A549 (cell line): ENCODE measurements at regions not wholly inside any gene's neighbourhood (a gene's known extent, or its start where the extent isn't known, plus 50 kb on each side); places are given as distances from the start of the nearest gene placed in this dataset.

ENCODE experiments used
- CEBPB ChIP-seq, 2 experiments: fragments of >200 bp in 1 of 2; sonication (Bioruptor Twin) in 1 of 2; formaldehyde crosslinking in 1 of 2; IDR thresholded peaks; 2 replicates each; pipeline ENCODE4 v1.6.1; 2012 to 2016
- CTCF ChIP-seq: fragments of >200 bp; sonication (Bioruptor Twin); formaldehyde crosslinking; IDR thresholded peaks from 3 replicates; pipeline ENCODE4 v1.5.1; 2016
- EHMT2 ChIP-seq: fragments of 200-600 bp; sonication (generic); IDR thresholded peaks from 2 replicates; pipeline ENCODE4 v1.6.1; 2016; ENCODE audit warnings: antibody characterized with exemption, low read depth, mild to moderate bottlenecking, moderate library complexity
- HEYL ChIP-seq: fragments of 250-450 bp; sonication (Bioruptor Pico); IDR thresholded peaks from 2 replicates; pipeline ENCODE4 v1.8.0; 2021; ENCODE audit warnings: mild to moderate bottlenecking, moderate library complexity
- MAFK ChIP-seq: fragments of 450-650 bp; IDR thresholded peaks from 2 replicates; pipeline ENCODE4 v1.6.1; 2014; ENCODE audit not compliant: partially characterized antibody
- POLR2A ChIP-seq: IDR thresholded peaks from 2 replicates; pipeline ENCODE4 v1.6.1; 2012; ENCODE audit warnings: mild to moderate bottlenecking, low read length
- RAD21 ChIP-seq, 2 experiments: fragments of >200 bp in 1 of 2; sonication (Bioruptor Twin) in 1 of 2; formaldehyde crosslinking in 1 of 2; IDR thresholded peaks in 1 of 2; conservative IDR thresholded peaks in 1 of 2; 2 replicates in 1 of 2; 3 replicates in 1 of 2; pipeline ENCODE4 v1.6.1; 2012 to 2018; ENCODE audit warnings: inconsistent platforms in 1 of 2
- RFX5 ChIP-seq: fragments of 450-650 bp; IDR thresholded peaks from 2 replicates; pipeline ENCODE4 v1.7.1; 2014; ENCODE audit warnings: antibody characterized with exemption, mild to moderate bottlenecking, moderate library complexity

DNA sequence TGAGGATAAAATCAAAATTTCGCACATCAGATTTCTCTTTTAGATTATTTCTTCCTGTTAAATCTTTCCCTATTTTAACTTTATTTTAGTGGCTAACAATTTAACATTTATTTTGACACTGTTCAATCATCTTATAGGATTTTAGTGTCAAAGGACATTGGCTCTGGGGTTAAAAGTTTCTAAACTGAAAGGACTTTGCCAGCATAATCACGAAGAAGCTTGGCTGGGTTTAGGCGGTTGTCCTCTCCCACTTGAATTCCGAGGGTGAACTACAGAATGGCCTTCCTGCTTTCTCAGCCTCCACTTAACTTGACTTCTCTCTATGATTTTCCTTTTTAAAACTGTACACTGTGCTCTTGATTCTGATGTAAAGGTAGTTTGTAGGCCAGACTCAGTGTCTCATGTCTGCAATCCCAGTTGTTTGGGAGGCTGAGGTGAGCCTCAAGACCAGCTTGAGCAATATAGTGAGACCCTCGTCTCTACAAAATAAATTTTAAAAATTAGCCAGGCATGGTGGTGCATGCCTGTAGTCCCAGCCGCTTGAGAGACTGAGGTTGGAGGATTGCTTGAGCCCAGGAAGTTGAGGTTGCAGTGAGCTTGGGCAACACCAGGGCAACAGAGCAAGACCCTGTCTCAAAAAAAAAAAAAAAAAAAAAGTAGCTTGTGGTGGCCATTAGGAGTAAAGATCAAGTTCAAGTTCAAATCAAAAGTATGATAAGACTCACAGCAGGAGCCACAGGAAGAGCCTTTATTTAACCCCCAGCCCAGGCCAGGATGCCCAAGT, 54.8 kb upstream of the KATNAL1 start:
- TF ChIP-seq CTCF: no peak
- no peak for TF ChIP-seq EHMT2
- no peak for TF ChIP-seq CEBPB (IDR thresholded peaks at IDR 0.05)
- no peak for TF ChIP-seq RAD21 (conservative IDR thresholded peaks at IDR 0.05 in 1 of 2, IDR thresholded peaks at IDR 0.05 in 1 of 2)
- no peak for TF ChIP-seq HEYL
- TF ChIP-seq POLR2A: no peak
- no peak for TF ChIP-seq RFX5
- TF ChIP-seq MAFK: no peak
